ENCODE measurements at regions not wholly inside any gene's neighbourhood (a gene's known extent, or its start where the extent isn't known, plus 50 kb on each side); places are given as distances from the start of the nearest gene placed in this dataset.
"Not testable (repeated sequence)": the region's sequence is repeated elsewhere in the genome, so short reads cannot be mapped to it uniquely, and the experiment has no call there.

DNA sequence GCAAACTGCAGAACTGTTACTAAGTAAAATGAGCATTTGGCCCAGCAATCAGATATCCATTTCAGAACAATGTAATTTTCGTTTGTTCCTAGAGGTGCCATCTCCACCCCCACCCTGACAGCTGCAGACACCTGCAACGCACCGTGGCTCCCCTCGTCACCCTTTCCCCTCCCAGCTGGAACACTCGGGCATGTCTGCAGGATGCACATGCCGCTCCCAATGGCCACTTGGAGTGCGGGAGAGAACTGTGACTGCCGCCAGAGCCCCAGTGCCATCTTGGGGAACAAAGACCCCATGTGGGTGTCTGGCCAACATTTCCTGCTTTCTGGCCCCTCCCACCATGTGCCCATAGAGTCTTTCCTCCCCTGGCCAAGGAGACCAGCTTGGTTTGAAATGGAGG, 436.2 kb downstream of the PCDH10 start:
- in situ Hi-C loops (cut with HindIII; ENCODE audit: low pct_unique_long_range_greater_than_20kb, low sequenced_read_pairs) = no loop called here

DNA sequence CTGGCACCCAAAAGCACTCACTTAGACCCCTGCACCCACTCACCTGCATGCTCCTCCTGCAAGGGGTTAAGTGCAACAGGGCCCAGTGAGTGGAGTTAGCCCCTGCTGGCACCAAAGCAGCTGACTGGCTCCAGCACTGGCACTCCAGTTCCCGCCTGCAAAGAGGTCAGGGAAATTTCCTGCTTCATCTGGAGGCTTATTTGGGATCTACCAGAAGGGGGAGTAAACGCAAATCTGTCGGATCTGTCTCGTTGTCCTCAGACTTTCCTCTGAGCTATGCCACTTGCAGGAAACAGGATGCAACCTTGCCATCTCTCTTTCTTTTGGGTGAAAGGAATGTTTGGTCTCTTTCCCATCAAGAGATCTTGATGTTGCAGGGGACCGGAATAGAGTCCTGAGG, 435.6 kb downstream of the PCDH10 start:
- in situ Hi-C loops (cut with HindIII; ENCODE audit: low pct_unique_long_range_greater_than_20kb, low sequenced_read_pairs) = no loop called here
- no peak for DNase-seq (ENCODE audit: low read depth)

More for the DNA sequence above, 436.2 kb downstream of the PCDH10 start:
- no peak for DNase-seq (ENCODE audit: low read depth)

GRCh38 chr4:133581996-133582619, 433.0 kb downstream of the PCDH10 start:
- DNase-seq (ENCODE audit: low read depth) = no peak
- in situ Hi-C loops (cut with HindIII; ENCODE audit: low pct_unique_long_range_greater_than_20kb, low sequenced_read_pairs) = no loop called here

GRCh38 chr4:133574248-133574647, 425.2 kb downstream of the PCDH10 start:
- no peak for DNase-seq (ENCODE audit: low read depth)
- in situ Hi-C loops (cut with HindIII; ENCODE audit: low pct_unique_long_range_greater_than_20kb, low sequenced_read_pairs) = no loop called here

GRCh38 chr4:133565379-133565778, 416.3 kb downstream of the PCDH10 start:
- in situ Hi-C loops (cut with HindIII; ENCODE audit: low pct_unique_long_range_greater_than_20kb, low sequenced_read_pairs) = no loop called here
- peak; percentile 39 for DNase-seq (ENCODE audit: low read depth)

- in situ Hi-C loops (cut with HindIII; ENCODE audit: low pct_unique_long_range_greater_than_20kb, low sequenced_read_pairs) = no loop called here
Observed at GRCh38 chr4:133559987-133560386, 410.9 kb downstream of the PCDH10 start.

GRCh38 chr4:133555671-133556070, 406.6 kb downstream of the PCDH10 start:
- in situ Hi-C loops (cut with HindIII; ENCODE audit: low pct_unique_long_range_greater_than_20kb, low sequenced_read_pairs) = no loop called here
- DNase-seq (ENCODE audit: low read depth) = no peak

More at GRCh38 chr4:133559987-133560386, 410.9 kb downstream of the PCDH10 start:
- DNase-seq (ENCODE audit: low read depth) = no peak

DNA sequence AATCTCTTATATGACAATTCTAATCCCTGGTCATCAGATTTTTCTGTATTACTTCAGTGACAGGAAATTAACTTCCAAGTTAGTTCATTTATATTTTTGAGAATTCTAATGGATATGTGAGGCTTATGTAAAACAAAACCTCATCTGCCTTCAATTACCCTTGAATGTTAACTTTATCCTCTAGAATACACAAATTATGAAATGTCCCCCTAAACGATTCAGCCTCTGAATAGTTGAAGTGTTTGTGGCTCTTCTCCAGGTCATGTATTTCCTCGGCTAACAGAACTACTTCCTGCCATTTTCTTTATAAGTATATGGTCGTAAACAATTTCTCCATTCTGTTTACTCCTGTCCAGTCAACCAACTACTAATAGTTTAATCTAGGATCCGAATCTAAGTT, 401.3 kb downstream of the PCDH10 start:
- DNase-seq (ENCODE audit: low read depth) = no peak
- in situ Hi-C loops (cut with HindIII; ENCODE audit: low pct_unique_long_range_greater_than_20kb, low sequenced_read_pairs) = no loop called here

- in situ Hi-C loops (cut with HindIII; ENCODE audit: low pct_unique_long_range_greater_than_20kb, low sequenced_read_pairs) = no loop called here
- no peak for DNase-seq (ENCODE audit: low read depth)
Observed at GRCh38 chr4:133544097-133544496, 395.0 kb downstream of the PCDH10 start.

DNA sequence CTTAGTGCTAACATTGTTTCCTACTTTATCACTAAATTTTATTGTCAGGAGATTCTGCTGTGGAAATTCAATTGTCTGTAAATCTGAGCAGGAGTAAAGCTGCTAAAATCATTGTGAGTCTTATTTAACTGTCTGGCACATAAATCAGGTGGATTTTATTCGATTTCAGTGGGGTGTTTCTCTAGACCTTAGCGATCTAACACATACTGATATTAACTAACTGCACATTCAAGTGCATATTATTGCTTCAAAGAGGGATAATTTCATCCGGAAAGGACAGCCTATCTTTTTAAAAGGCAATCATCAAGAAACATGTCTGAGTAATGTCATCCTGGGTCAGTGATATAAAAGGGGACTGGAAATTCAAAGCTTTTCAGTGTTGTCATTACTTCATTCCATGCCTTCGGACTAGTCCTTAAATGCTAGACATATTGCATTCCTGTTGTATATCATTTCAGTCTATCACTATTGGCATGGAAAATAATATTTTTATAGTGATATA, 388.7 kb downstream of the PCDH10 start:
- DNase-seq (ENCODE audit: low read depth) = no peak
- in situ Hi-C loops (cut with HindIII; ENCODE audit: low pct_unique_long_range_greater_than_20kb, low sequenced_read_pairs) = no loop called here

DNA sequence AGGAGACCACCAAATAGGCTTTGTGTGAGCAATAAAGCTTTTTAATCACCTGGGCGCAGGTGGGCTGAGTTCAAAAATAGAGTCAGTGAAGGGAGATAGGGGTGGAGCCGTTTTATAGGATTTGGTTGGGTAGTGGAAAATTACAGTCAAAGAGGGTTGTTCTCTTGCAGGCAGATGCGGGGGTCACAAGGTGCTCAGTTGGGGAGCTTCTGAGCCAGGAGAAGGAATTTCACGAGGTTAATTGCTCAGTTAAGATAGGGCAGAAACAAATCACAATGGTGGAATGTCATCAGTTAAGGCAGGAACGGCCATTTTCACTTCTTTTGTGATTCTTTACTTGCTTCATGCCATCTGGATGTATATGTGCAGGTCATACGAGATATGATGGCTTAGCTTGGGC, 385.1 kb downstream of the PCDH10 start:
- in situ Hi-C loops (cut with HindIII; ENCODE audit: low pct_unique_long_range_greater_than_20kb, low sequenced_read_pairs); DNase-seq (ENCODE audit: low read depth): not testable (repeated sequence)

- DNase-seq (ENCODE audit: low read depth) = no peak
- in situ Hi-C loops (cut with HindIII; ENCODE audit: low pct_unique_long_range_greater_than_20kb, low sequenced_read_pairs) = no loop called here
Observed at GRCh38 chr4:133524369-133524768, 375.3 kb downstream of the PCDH10 start.

- no peak for DNase-seq (ENCODE audit: low read depth)
- in situ Hi-C loops (cut with HindIII; ENCODE audit: low pct_unique_long_range_greater_than_20kb, low sequenced_read_pairs) = no loop called here
Observed at GRCh38 chr4:133513901-133514300, 364.8 kb downstream of the PCDH10 start.

DNA sequence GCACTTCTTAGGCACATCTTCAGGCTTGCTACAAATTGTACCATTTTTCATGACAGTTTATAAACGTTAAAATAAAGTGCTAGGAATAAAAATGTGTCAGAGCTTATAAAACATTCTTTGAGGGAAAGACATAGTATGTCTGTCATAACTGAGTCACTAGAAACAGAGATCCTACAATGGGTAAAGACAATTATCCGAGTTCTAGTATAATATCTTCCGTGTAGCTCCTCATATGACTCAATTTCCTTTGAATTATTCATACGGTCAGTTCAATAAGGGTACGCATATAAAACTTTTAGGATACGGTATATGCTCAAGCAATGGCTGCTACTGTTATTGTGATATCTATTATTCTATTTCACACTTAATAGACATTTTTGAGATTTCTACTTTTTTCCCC, 349.1 kb downstream of the PCDH10 start:
- in situ Hi-C loops (cut with HindIII; ENCODE audit: low pct_unique_long_range_greater_than_20kb, low sequenced_read_pairs) = no loop called here
- no peak for DNase-seq (ENCODE audit: low read depth)

- DNase-seq (ENCODE audit: low read depth) = no peak
- in situ Hi-C loops (cut with HindIII; ENCODE audit: low pct_unique_long_range_greater_than_20kb, low sequenced_read_pairs) = no loop called here
Observed at GRCh38 chr4:133493776-133494175, 344.7 kb downstream of the PCDH10 start.

DNA sequence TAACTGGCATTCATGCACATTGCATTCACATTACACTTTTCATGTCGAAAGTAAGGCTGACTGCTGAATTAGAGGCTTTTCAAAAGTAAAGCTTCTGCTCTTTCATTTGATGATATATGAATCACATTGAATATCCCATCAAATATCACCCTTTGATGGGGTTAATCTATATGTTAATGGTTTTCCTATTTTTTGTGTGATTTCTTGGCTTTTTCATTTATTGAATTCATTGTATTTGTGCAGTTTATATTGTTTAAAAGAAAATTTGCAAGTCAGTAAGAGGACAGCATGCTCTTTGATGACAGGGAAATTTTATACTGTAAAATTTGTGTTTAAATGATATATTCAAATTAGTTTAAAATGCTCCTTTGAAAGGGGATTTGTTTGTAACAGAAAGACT, 344.1 kb downstream of the PCDH10 start:
- in situ Hi-C loops (cut with HindIII; ENCODE audit: low pct_unique_long_range_greater_than_20kb, low sequenced_read_pairs) = no loop called here

DNA sequence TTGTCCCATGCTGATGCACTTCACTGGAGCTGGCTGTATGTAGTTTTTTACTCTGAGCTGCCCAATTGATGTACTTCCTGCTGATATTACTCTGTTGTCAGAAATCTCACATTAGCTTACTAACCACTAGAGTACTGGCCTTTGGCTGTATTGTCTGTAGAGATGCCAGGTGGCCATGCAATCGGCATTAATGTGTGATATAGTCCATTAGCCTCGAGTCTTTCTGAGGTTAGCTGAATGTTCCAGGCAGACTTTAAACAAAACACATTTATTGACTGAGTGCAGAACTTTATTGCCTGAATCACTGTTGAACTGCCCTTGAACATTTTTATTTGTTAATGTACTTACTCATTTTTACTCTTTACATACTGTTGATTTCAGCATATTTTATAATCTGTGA, 335.2 kb downstream of the PCDH10 start:
- in situ Hi-C loops (cut with HindIII; ENCODE audit: low pct_unique_long_range_greater_than_20kb, low sequenced_read_pairs) = no loop called here
- no peak for DNase-seq (ENCODE audit: low read depth)

More for the DNA sequence above, 344.1 kb downstream of the PCDH10 start:
- no peak for DNase-seq (ENCODE audit: low read depth)

- DNase-seq (ENCODE audit: low read depth) = peak; percentile 19
- in situ Hi-C loops (cut with HindIII; ENCODE audit: low pct_unique_long_range_greater_than_20kb, low sequenced_read_pairs) = no loop called here
Observed at GRCh38 chr4:133483600-133484246, 334.6 kb downstream of the PCDH10 start.

- in situ Hi-C loops (cut with HindIII; ENCODE audit: low pct_unique_long_range_greater_than_20kb, low sequenced_read_pairs) = no loop called here
- DNase-seq (ENCODE audit: low read depth) = no peak
Observed at GRCh38 chr4:133476063-133476462, 327.0 kb downstream of the PCDH10 start.

DNA sequence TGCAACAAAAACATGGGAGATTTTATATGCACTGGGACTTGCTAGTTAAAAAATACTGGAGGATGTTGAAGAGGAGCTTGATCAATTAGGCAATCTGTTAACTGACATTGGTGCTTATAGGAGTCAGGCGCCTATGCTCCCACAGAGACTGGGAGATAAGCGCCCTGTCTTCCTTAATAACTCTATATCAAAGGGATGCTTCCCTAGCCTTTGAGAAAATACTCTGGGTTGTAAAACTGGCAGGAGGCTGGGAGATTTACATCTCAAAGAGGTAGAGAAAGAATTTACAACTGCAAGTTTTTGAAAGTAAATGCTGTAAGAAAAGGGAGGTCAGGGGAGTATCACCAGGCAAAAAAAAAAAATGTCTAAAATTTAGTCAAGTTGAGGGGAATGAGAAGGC, 325.4 kb downstream of the PCDH10 start:
- in situ Hi-C loops (cut with HindIII; ENCODE audit: low pct_unique_long_range_greater_than_20kb, low sequenced_read_pairs) = no loop called here

More for the DNA sequence above, 325.4 kb downstream of the PCDH10 start:
- DNase-seq (ENCODE audit: low read depth) = no peak

Measured in Caki2 (cell line).